GM23248 (cell line): ENCODE measurements at regions not wholly inside any gene's neighbourhood (a gene's known extent, or its start where the extent isn't known, plus 50 kb on each side); places are given as distances from the start of the nearest gene placed in this dataset.

Source experiments
- DNase-seq: peaks from one replicate; pipeline ENCODE4 v3.0.0-alpha.2; 2015
- H2AFZ ChIP-seq: fragments of 200-600 bp; sonication (generic); 2 replicates; pipeline ENCODE4 v1.6.1; 2016; ENCODE audit warnings: antibody characterized with exemption
- H3F3A ChIP-seq: fragments of 200-600 bp; sonication (generic); 2 replicates; pipeline ENCODE4 v1.6.1; 2016; ENCODE audit warnings: mild to moderate bottlenecking, antibody characterized with exemption, mixed run types; ENCODE audit not compliant: insufficient read depth
- H3K27ac ChIP-seq: fragments of 200-600 bp; sonication (generic); 2 replicates; pipeline ENCODE4 v1.5.1; 2016; ENCODE audit warnings: mild to moderate bottlenecking
- H3K27me3 ChIP-seq: fragments of 200-600 bp; sonication (generic); replicated peaks from 2 replicates; pipeline ENCODE4 v1.6.1; 2016; ENCODE audit warnings: mild to moderate bottlenecking; ENCODE audit not compliant: insufficient read depth
- H3K36me3 ChIP-seq: fragments of 200-600 bp; sonication (generic); 2 replicates; pipeline ENCODE4 v1.6.1; 2016; ENCODE audit warnings: low read depth, mild to moderate bottlenecking
- H3K4me1 ChIP-seq: fragments of 200-600 bp; sonication (generic); 2 replicates; pipeline ENCODE4 v1.6.1; 2016; ENCODE audit warnings: mild to moderate bottlenecking; ENCODE audit not compliant: insufficient read depth
- H3K4me2 ChIP-seq: fragments of 200-600 bp; sonication (generic); one replicate; pipeline ENCODE4 v1.6.1; 2016; ENCODE audit warnings: mild to moderate bottlenecking; ENCODE audit not compliant: unreplicated experiment
- H3K4me3 ChIP-seq: fragments of 200-600 bp; sonication (generic); 2 replicates; pipeline ENCODE4 v1.5.1; 2016; ENCODE audit warnings: mild to moderate bottlenecking
- H3K79me2 ChIP-seq: fragments of 200-600 bp; sonication (generic); 2 replicates; pipeline ENCODE4 v1.6.1; 2016; ENCODE audit warnings: mild to moderate bottlenecking; ENCODE audit not compliant: insufficient read depth
- H3K9ac ChIP-seq: fragments of 200-600 bp; sonication (generic); 2 replicates; pipeline ENCODE4 v1.6.1; 2016; ENCODE audit warnings: mild to moderate bottlenecking
- H3K9me2 ChIP-seq: fragments of 200-600 bp; sonication (generic); 2 replicates; pipeline ENCODE4 v1.6.1; 2016; ENCODE audit warnings: mixed run types, mild to moderate bottlenecking, moderate library complexity; ENCODE audit not compliant: insufficient read depth
- H3K9me3 ChIP-seq: fragments of 200-600 bp; sonication (generic); one replicate; pipeline ENCODE4 v1.6.1; 2017; ENCODE audit warnings: low read depth
- H4K20me1 ChIP-seq: fragments of 200-600 bp; sonication (generic); 2 replicates; pipeline ENCODE4 v1.6.0; 2016; ENCODE audit not compliant: insufficient read depth
- EZH2 ChIP-seq: fragments of 200-600 bp; sonication (generic); IDR thresholded peaks from 2 replicates; pipeline ENCODE4 v1.6.1; 2018; ENCODE audit warnings: antibody characterized with exemption, mild to moderate bottlenecking; ENCODE audit not compliant: insufficient read depth, poor library complexity, severe bottlenecking
- EZH2phosphoT487 ChIP-seq: fragments of 200-600 bp; sonication (generic); IDR thresholded peaks from 2 replicates; pipeline ENCODE4 v1.6.1; 2018; ENCODE audit warnings: antibody characterized with exemption, moderate library complexity, mild to moderate bottlenecking, low read depth; ENCODE audit not compliant: insufficient read depth
- WGBS, 2 experiments: methylation state at CpG; one replicate each; pipeline ENCODE4 v1.1.6; 2015 to 2017; ENCODE audit warnings: low lambda C conversion rate in 2 of 2, low coverage in 1 of 2; ENCODE audit errors: missing lambda C conversion rate in 2 of 2; 5-methylcytosine and 5-hydroxymethylcytosine counted together
- in situ Hi-C: fragments of 300-500 bp; cut with MboI; formaldehyde crosslinking; loops from 2 replicates; pipeline ENCODE4 v1.15.0; 2020

DNA sequence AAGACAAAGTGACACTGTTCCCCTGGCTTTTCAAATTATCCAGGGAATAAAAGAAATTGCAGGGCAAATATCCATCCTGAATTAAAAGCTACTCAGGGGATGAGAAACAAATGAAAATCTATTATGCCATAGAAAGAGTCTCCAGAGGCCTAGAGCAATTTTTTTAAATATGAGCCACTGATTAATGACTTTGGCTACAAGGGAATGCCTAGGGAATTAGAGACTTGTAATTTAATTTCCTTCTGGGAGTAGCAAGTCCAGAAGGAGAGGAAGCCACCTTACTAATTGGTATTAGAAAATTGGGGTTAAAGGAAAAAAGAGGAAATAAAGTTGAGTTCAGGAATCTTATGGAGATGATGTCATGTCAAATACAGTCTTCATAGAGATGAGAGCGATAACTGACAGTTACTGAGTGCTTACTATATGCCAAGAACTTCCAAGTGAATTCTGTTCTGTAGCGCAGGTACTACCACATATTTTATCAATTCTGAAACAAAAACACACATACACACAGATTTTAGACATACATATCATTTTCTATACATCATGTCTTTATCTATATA is 304.4 kb downstream of the DUSP6 start:
- no peaks in the 10 kb centered on the region for H3K79me2 ChIP-seq
- H3K4me1 ChIP-seq, result no peaks in the 10 kb centered on the region
- no peak overlapping the region for H3K9ac ChIP-seq
- H3K27me3 ChIP-seq, result no peaks in the 10 kb centered on the region
- in situ Hi-C loops, result loop anchor here (10.0 kb wide), 1 partner anchor 407 kb away; no protein-coding TSS in a partner anchor
- no peaks in the 10 kb centered on the region for H3K9me2 ChIP-seq
- H3K36me3 ChIP-seq, result no peaks in the 10 kb centered on the region
- no peak overlapping the region for H3K4me2 ChIP-seq
- no peaks in the 10 kb centered on the region for H3F3A ChIP-seq
- DNase-seq, result no peak
- no peak overlapping the region for H3K27ac ChIP-seq
- no peak overlapping the region for H3K4me3 ChIP-seq
- no peak for TF ChIP-seq EZH2
- TF ChIP-seq EZH2phosphoT487, result no peak
- H2AFZ ChIP-seq, result no peak overlapping the region
- H3K9me3 ChIP-seq, result no peaks in the 10 kb centered on the region
- no peaks in the 10 kb centered on the region for H4K20me1 ChIP-seq
- 97% methylated on average over 2 of the region's 2 CpGs for WGBS, 2 experiments

DNA sequence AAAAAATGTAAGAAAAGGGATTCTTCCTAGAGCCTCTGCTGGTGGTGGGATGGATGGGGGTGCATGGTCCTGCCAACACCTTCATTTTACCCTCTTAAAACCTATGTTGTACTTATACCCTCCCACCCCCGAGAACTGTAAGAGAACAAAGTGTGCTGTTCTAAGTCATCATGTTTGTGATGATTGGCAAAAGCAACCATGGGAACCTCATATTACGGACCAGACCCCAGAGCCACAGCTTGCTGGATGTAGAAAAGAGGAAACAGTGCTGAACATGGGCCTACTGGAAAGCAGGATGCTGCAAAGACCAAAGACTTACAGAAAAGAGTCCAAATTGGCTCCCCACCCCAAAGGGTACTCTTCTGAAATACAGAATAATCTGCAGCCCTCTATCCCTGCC is 311.2 kb downstream of the DUSP6 start:
- no peaks in the 10 kb centered on the region for H3K4me1 ChIP-seq
- H3K79me2 ChIP-seq, result no peaks in the 10 kb centered on the region
- WGBS, 2 experiments, result 88 to 96% methylated on average over 2 of the region's 2 CpGs
- H2AFZ ChIP-seq, result no peak overlapping the region
- in situ Hi-C loops, result loop anchor here (10.0 kb wide), 1 partner anchor 414 kb away; no protein-coding TSS in a partner anchor
- no peak overlapping the region for H3K4me3 ChIP-seq
- TF ChIP-seq EZH2 (no peak), EZH2phosphoT487 (no peak)
- H3K9ac ChIP-seq, result no peak overlapping the region
- no peak for DNase-seq
- no peaks in the 10 kb centered on the region for H4K20me1 ChIP-seq
- no peaks in the 10 kb centered on the region for H3K9me3 ChIP-seq
- peaks cover 5% of the 10 kb centered on the region; the same call in 1 of the 2 replicates for H3F3A ChIP-seq
- no peak overlapping the region for H3K27ac ChIP-seq
- H3K9me2 ChIP-seq, result no peaks in the 10 kb centered on the region
- no peaks in the 10 kb centered on the region for H3K36me3 ChIP-seq
- H3K27me3 ChIP-seq, result no peaks in the 10 kb centered on the region
- H3K4me2 ChIP-seq, result no peak overlapping the region

DNA sequence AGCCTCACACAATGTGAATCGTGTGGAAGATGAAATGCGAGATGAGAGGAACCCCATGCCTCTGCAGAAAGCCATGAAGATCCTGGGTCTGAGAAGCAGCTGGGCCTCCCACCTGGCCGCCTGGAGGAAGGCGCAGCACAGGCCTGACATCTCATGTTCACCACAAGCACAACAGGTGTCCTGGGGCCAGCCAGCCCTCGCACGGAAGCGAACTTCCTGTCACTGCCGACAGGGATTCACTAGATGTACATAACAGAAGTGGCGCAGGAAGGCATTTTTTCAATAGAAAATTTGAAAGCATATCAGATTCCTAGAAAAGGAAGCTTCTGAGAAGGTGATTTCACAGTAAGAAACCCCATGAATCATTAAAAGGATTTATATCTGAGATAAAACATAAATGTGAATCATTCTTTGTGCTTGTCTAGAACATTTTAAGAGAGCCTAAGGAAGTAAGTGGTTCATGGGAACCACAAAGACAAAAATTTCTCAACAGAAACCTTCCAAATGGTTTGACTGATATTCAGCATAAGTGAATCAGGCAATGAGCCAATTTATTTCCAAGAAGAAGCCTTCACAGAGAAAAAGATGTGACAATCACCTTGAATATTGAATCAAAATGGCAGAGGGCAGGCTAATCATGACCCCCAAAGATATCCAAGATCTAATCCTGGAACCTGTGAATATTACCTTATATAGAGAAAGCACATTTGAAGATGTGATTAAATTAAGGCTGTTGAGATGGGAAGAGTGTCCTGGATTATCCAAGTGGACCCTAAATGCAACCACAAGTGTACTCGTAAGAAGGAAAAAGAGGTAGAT is 311.9 kb downstream of the DUSP6 start:
- Histone ChIP-seq H3K9me3 (no peaks in the 10 kb centered on the region), H3K27me3 (no peaks in the 10 kb centered on the region), H3F3A (peaks cover 5% of the 10 kb centered on the region; the same call in 1 of the 2 replicates), H3K4me1 (no peaks in the 10 kb centered on the region), H3K79me2 (no peaks in the 10 kb centered on the region), H3K36me3 (no peaks in the 10 kb centered on the region), H3K9ac (no peak overlapping the region), H3K27ac (no peak overlapping the region), H3K4me2 (no peak overlapping the region), H3K4me3 (no peak overlapping the region), H3K9me2 (no peaks in the 10 kb centered on the region), H2AFZ (no peak overlapping the region), H4K20me1 (no peaks in the 10 kb centered on the region)
- peak; percentile 27 for DNase-seq
- TF ChIP-seq EZH2phosphoT487 (no peak), EZH2 (no peak)
- 72 to 79% methylated on average over 10 of the region's 10 CpGs for WGBS, 2 experiments
- in situ Hi-C loops, result loop anchor here (10.0 kb wide), 1 partner anchor 414 kb away; no protein-coding TSS in a partner anchor

DNA sequence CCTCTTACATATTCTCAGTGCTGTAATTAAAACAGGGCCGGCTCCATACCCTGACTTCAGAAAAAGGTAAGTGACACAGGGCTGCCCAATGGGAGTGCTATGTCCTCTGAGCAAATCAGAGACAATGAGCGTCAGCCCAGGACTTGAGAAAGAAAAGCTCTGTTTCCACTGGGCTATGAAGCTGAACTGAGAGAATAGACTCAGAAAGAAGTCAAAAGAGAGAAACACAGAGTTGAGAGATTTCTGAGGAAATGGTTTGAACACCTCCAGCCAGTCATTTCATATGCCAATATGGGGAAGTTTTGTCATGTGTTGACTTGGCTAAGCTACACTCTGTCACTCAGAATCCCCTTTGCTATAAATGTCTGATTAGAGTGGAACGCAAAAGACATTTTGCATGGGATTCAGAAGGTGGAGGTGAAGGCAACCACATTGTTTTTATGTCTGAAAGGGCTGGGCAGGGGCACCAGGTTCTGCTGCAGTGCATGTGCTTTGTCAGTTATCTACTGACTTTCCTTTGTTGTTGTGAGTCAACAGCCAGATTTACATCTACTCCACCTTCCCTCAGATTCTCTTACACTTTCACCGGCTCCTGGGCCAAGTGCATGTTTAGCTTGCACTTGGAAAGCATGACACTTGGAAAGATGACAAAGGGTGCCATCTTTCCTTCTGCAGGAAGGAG is 313.3 kb downstream of the DUSP6 start:
- Histone ChIP-seq H3K9me2 (no peaks in the 10 kb centered on the region), H3K4me3 (no peak overlapping the region), H3K79me2 (no peaks in the 10 kb centered on the region), H3K27me3 (no peaks in the 10 kb centered on the region), H2AFZ (no peak overlapping the region), H3K27ac (no peak overlapping the region), H4K20me1 (no peaks in the 10 kb centered on the region), H3K9ac (no peak overlapping the region), H3K4me2 (no peak overlapping the region), H3K36me3 (no peaks in the 10 kb centered on the region), H3F3A (peaks cover 5% of the 10 kb centered on the region; the same call in 1 of the 2 replicates), H3K4me1 (no peaks in the 10 kb centered on the region), H3K9me3 (no peaks in the 10 kb centered on the region)
- TF ChIP-seq EZH2phosphoT487 (no peak), EZH2 (no peak)
- in situ Hi-C loops, result no loop called here
- WGBS, 2 experiments, result 94 to 97% methylated on average over 4 of the region's 4 CpGs
- no peak for DNase-seq
